CD4-positive, alpha-beta memory T cell (primary cell): ENCODE measurements at regions not wholly inside any gene's neighbourhood (a gene's known extent, or its start where the extent isn't known, plus 50 kb on each side); places are given as distances from the start of the nearest gene placed in this dataset.

ENCODE experiments used
- CTCF ChIA-PET: fragments of 350-600 bp; sonication (Branson Sonifier 250); formaldehyde crosslinking; loops from one replicate; lab custom pipeline; 2021; ENCODE audit warnings: inconsistent platforms; ENCODE audit not compliant: partially characterized antibody; lab: Charles Lee
- POLR2A ChIA-PET: fragments of 350-600 bp; sonication (Branson Sonifier 250); formaldehyde crosslinking; loops from one replicate; lab custom pipeline; 2021; ENCODE audit not compliant: partially characterized antibody; lab: Charles Lee
- DNase-seq, 5 donors: peaks; one replicate each; pipeline versions ENCODE4 v3.0.0 to v3.0.0-alpha.2; 2020 to 2022; ENCODE audit warnings: mixed read lengths in 1 of 5
- H3K27ac ChIP-seq: one replicate; pipeline ENCODE4 v1.7.0; 2013; ENCODE audit warnings: low read depth, low read length
- H3K27me3 ChIP-seq: 2 replicates; pipeline ENCODE4 v1.7.0; 2013; ENCODE audit warnings: mild to moderate bottlenecking, low read length, moderate library complexity; ENCODE audit not compliant: insufficient read depth
- H3K36me3 ChIP-seq: 2 replicates; pipeline ENCODE4 v1.7.0; 2013; ENCODE audit warnings: mild to moderate bottlenecking, low read length, moderate library complexity; ENCODE audit not compliant: insufficient read depth
- H3K4me1 ChIP-seq: 2 replicates; pipeline ENCODE4 v1.7.0; 2013; ENCODE audit warnings: mild to moderate bottlenecking, low read length, moderate library complexity; ENCODE audit not compliant: insufficient read depth
- H3K4me3 ChIP-seq, 2 donors: one replicate each; pipeline ENCODE4 v1.7.0; 2013; ENCODE audit warnings: low read length in 2 of 2, mild to moderate bottlenecking in 1 of 2
- H3K9me3 ChIP-seq, 2 donors: one replicate each; pipeline ENCODE4 v1.7.0; 2013; ENCODE audit warnings: low read length in 2 of 2, control low read depth in 1 of 2; ENCODE audit not compliant: control insufficient read depth in 1 of 2
- H3K27ac Mint-ChIP-seq, 7 donors: one replicate each; pipeline ENCODE4 v1.8.0; 2020 to 2021; ENCODE audit warnings: mixed read lengths in 7 of 7, mild to moderate bottlenecking in 6 of 7, inconsistent platforms in 3 of 7, moderate library complexity in 3 of 7
- H3K27me3 Mint-ChIP-seq, 2 donors: one replicate each; pipeline ENCODE4 v1.8.0; 2020 to 2021; ENCODE audit warnings: mixed read lengths in 2 of 2
- H3K36me3 Mint-ChIP-seq, 2 donors: one replicate each; pipeline ENCODE4 v1.8.0; 2020 to 2021; ENCODE audit warnings: mixed read lengths in 2 of 2, inconsistent platforms in 1 of 2, mild to moderate bottlenecking in 1 of 2
- H3K4me1 Mint-ChIP-seq, 4 donors: one replicate each; pipeline ENCODE4 v1.8.0; 2020 to 2021; ENCODE audit warnings: mixed read lengths in 4 of 4, mild to moderate bottlenecking in 1 of 4
- H3K4me3 Mint-ChIP-seq, 8 donors: one replicate each; pipeline ENCODE4 v1.8.0; 2020 to 2021; ENCODE audit warnings: mixed read lengths in 8 of 8, mild to moderate bottlenecking in 7 of 8, moderate library complexity in 6 of 8, inconsistent platforms in 3 of 8
- H3K9me3 Mint-ChIP-seq, 8 donors: one replicate each; pipeline ENCODE4 v1.8.0; 2020 to 2021; ENCODE audit warnings: mixed read lengths in 8 of 8, mild to moderate bottlenecking in 5 of 8, inconsistent platforms in 3 of 8, moderate library complexity in 1 of 8
- intact Hi-C: fragments of 100-400 bp; cut with micrococcal nuclease; formaldehyde crosslinking; loops from one replicate; pipeline ENCODE4 v1.15.1; 2023

GRCh38 chr7:25858200-25858524 lies 293.8 kb upstream of the NFE2L3 start:
- Histone ChIP-seq H3K4me1 (peaks cover 31% of the 10 kb centered on the region), H3K27ac (no peak overlapping the region), H3K36me3 (no peaks in the 10 kb centered on the region), H3K9me3 (peaks cover 0 to 4% of the 10 kb centered on the region in 2 donors), H3K4me3 (no peak overlapping the region), H3K27me3 (peaks cover 97% of the 10 kb centered on the region)
- Mint-ChIP-seq H3K27ac (no peak overlapping the region), H3K36me3 (peaks cover 4 to 9% of the 10 kb centered on the region in 2 donors), H3K4me1 (peaks cover 4 to 47% (median 15%) of the 10 kb centered on the region in 4 donors), H3K9me3 (peaks cover 2 to 49% (median 41%) of the 10 kb centered on the region in 8 donors), H3K4me3 (no peak overlapping the region), H3K27me3 (peaks cover 55 to 56% of the 10 kb centered on the region in 2 donors)
- DNase-seq = no peak
- CTCF ChIA-PET = no interaction called here
- intact Hi-C loops = loop anchor here (10.0 kb wide), 1 partner anchor 293 kb away; no protein-coding TSS in a partner anchor
- POLR2A ChIA-PET = no interaction called here

GRCh38 chr7:25858525-25859411 lies 293.2 kb upstream of the NFE2L3 start:
- Mint-ChIP-seq H3K27ac (peak overlapping the region in 5 of 7 donors; percentile 8 to 93 (median 68)), H3K4me3 (peak overlapping the region in 6 of 8 donors; percentile 5 to 57 (median 25))

GRCh38 chr7:25859412-25860274 lies 292.4 kb upstream of the NFE2L3 start:
- peaks cover 46 to 47% of the 10 kb centered on the region in 2 donors for H3K27me3 Mint-ChIP-seq

More at GRCh38 chr7:25858525-25859411, 293.2 kb upstream of the NFE2L3 start:
- H3K9me3 Mint-ChIP-seq = peaks cover 2 to 52% (median 41%) of the 10 kb centered on the region in 8 donors
- no peak for DNase-seq
- H3K4me1 ChIP-seq = peaks cover 33% of the 10 kb centered on the region
- peaks cover 0 to 4% of the 10 kb centered on the region in 2 donors for H3K9me3 ChIP-seq
- H3K27me3 ChIP-seq = peaks cover 97% of the 10 kb centered on the region
- peaks cover 4 to 9% of the 10 kb centered on the region in 2 donors for H3K36me3 Mint-ChIP-seq
- H3K27ac ChIP-seq = no peak overlapping the region
- H3K27me3 Mint-ChIP-seq = peaks cover 52 to 53% of the 10 kb centered on the region in 2 donors
- no peak overlapping the region for H3K4me3 ChIP-seq
- no peaks in the 10 kb centered on the region for H3K36me3 ChIP-seq
- ChIA-PET CTCF (no interaction called here), POLR2A (no interaction called here)
- H3K4me1 Mint-ChIP-seq = peaks cover 4 to 42% (median 14%) of the 10 kb centered on the region in 4 donors
- intact Hi-C loops = loop anchor here (10.0 kb wide), 1 partner anchor 294 kb away; no protein-coding TSS in a partner anchor

DNA sequence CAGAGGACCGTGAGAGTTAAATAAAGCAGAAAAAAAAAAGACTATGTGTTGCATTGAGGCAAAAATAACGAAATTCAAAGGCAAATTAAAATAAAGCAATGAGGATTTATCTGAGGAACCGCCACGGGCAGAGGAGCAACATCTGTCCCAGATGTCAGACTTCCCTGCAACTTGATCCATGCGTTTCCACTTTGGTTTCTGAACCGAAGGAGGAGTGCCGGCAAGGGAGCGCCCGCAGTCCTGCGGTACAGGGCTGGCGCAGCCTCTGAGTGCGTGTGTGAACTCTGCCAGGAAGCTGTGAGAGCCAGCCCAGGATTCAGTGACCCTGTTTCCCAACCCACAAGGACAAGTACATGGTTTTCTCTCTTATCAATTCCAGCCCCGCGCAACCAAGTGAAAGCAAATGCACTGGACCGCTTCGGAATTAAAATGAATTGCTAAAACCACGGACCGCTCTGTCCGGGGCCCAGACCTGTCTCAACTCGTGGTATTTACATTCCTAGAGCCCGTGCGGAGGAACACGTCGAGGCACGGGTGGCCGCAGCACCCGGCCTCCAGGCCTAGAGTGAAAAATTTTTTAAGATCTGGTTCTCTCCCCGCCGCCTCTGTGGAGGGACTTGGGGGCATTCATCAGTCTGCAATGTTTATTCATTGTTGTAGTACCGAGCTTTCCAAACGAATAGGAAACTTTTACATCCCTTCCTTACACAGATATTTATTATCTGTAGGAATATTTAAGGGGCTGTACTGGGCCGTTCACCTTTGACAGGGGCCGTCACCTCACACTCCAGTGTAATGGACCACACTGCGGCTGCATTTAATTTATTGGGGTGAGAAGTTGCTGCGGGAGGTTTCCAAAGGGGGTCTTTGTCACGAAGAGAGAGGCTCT lies 291.5 kb upstream of the NFE2L3 start:
- H3K27me3 ChIP-seq = peaks cover 96% of the 10 kb centered on the region
- H3K36me3 Mint-ChIP-seq = peaks cover 4 to 7% of the 10 kb centered on the region in 2 donors
- H3K27me3 Mint-ChIP-seq = peaks cover 46 to 50% of the 10 kb centered on the region in 2 donors
- peaks cover 2 to 49% (median 33%) of the 10 kb centered on the region in 8 donors for H3K9me3 Mint-ChIP-seq
- peak overlapping the region in 6 of 8 donors; percentile 12 to 69 (median 39) for H3K4me3 Mint-ChIP-seq
- DNase-seq = peak in 2 of 5 donors; percentile 24 to 29
- peaks cover 33% of the 10 kb centered on the region for H3K4me1 ChIP-seq
- peaks cover 0 to 4% of the 10 kb centered on the region in 2 donors for H3K9me3 ChIP-seq
- peak overlapping the region in 5 of 7 donors; percentile 29 to 94 (median 84) for H3K27ac Mint-ChIP-seq
- intact Hi-C loops = loop anchor here (5.0 kb wide), 1 partner anchor 1307 kb away; the partner anchor contains the start of gene HOXA9
- H3K4me3 ChIP-seq = no peak overlapping the region
- H3K27ac ChIP-seq = no peak overlapping the region
- peaks cover 2 to 32% (median 14%) of the 10 kb centered on the region in 4 donors for H3K4me1 Mint-ChIP-seq
- ChIA-PET CTCF (no interaction called here), POLR2A (no interaction called here)
- H3K36me3 ChIP-seq = no peaks in the 10 kb centered on the region

More at GRCh38 chr7:25859412-25860274, 292.4 kb upstream of the NFE2L3 start:
- Mint-ChIP-seq H3K27ac (peak overlapping the region in 5 of 7 donors; percentile 8 to 93 (median 89)), H3K4me3 (peak overlapping the region in 7 of 8 donors; percentile 16 to 69 (median 49)), H3K9me3 (peaks cover 2 to 50% (median 36%) of the 10 kb centered on the region in 8 donors), H3K36me3 (peaks cover 4 to 7% of the 10 kb centered on the region in 2 donors), H3K4me1 (peaks cover 3 to 34% (median 14%) of the 10 kb centered on the region in 4 donors)
- no peaks in the 10 kb centered on the region for H3K36me3 ChIP-seq
- DNase-seq = peak in 1 of 5 donors; percentile 23
- peaks cover 97% of the 10 kb centered on the region for H3K27me3 ChIP-seq
- H3K27ac ChIP-seq = no peak overlapping the region
- no peak overlapping the region for H3K4me3 ChIP-seq
- ChIA-PET POLR2A (no interaction called here), CTCF (no interaction called here)
- peaks cover 33% of the 10 kb centered on the region for H3K4me1 ChIP-seq
- intact Hi-C loops = loop anchor here (5.0 to 10.0 kb wide), 2 partner anchors 295 to 1308 kb away; partner anchors contain the start of gene HOXA9
- peaks cover 0 to 4% of the 10 kb centered on the region in 2 donors for H3K9me3 ChIP-seq

DNA sequence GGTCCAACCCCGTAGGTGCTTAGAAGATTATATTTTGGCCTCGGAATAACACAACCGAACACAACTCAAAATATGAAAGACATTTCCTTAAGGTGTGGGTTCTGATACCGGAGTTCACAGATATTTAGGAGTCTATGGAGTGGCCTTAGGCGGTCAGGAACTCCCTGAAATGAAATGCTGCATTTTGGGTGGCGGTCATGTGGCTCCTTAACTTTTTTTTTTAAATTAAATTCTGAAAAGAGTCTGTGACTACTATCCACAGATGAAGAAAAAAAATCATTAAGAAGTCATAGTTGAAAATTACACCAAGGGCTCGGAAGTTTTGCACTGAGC lies 290.9 kb upstream of the NFE2L3 start:
- Histone ChIP-seq H3K4me1 (peaks cover 33% of the 10 kb centered on the region), H3K27ac (no peak overlapping the region), H3K4me3 (no peak overlapping the region), H3K9me3 (peaks cover 0 to 4% of the 10 kb centered on the region in 2 donors), H3K36me3 (no peaks in the 10 kb centered on the region), H3K27me3 (peaks cover 96% of the 10 kb centered on the region)
- peaks cover 2 to 49% (median 32%) of the 10 kb centered on the region in 8 donors for H3K9me3 Mint-ChIP-seq
- ChIA-PET POLR2A (interaction anchor here (1.0 kb wide), 1 partner anchor 1312 kb away, joined by 6 read pairs; no protein-coding TSS in a partner anchor), CTCF (no interaction called here)
- H3K27me3 Mint-ChIP-seq = peaks cover 47 to 49% of the 10 kb centered on the region in 2 donors
- DNase-seq = peak in 2 of 5 donors; percentile 14 to 24
- H3K4me3 Mint-ChIP-seq = peak overlapping the region in 4 of 8 donors; percentile 12 to 84 (median 22)
- intact Hi-C loops = loop anchor here (5.0 kb wide), 1 partner anchor 1306 kb away; the partner anchor contains the start of gene HOXA9
- peak overlapping the region in 5 of 7 donors; percentile 10 to 94 (median 80) for H3K27ac Mint-ChIP-seq
- peaks cover 4 to 7% of the 10 kb centered on the region in 2 donors for H3K36me3 Mint-ChIP-seq
- H3K4me1 Mint-ChIP-seq = peaks cover 2 to 32% (median 14%) of the 10 kb centered on the region in 4 donors
